GM23338 (cell line): ENCODE measurements at regions not wholly inside any gene's neighbourhood (a gene's known extent, or its start where the extent isn't known, plus 50 kb on each side); places are given as distances from the start of the nearest gene placed in this dataset.

Experiments
- ATAC-seq: fragments of 200-7000 bp; cut with Tn5 transposase; 3 replicates; pipeline ENCODE4 v1.9.1; 2020
- DNase-seq: peaks from one replicate; pipeline ENCODE4 v3.0.0-alpha.2; 2015; ENCODE audit warnings: low spot score
- H2AFZ ChIP-seq: fragments of 200-600 bp; sonication (generic); 2 replicates; pipeline ENCODE4 v1.8.0; 2016; ENCODE audit warnings: antibody characterized with exemption, mild to moderate bottlenecking, moderate library complexity
- H3F3A ChIP-seq: fragments of 200-600 bp; sonication (generic); replicated peaks from 2 replicates; pipeline ENCODE4 v1.8.0; 2017; ENCODE audit warnings: antibody characterized with exemption, mixed run types, low read depth
- H3K27ac ChIP-seq: fragments of 200-600 bp; sonication (generic); 2 replicates; pipeline ENCODE4 v1.6.1; 2016; ENCODE audit warnings: low read depth
- H3K27me3 ChIP-seq: fragments of 200-600 bp; sonication (generic); 2 replicates; pipeline ENCODE4 v1.8.0; 2016; ENCODE audit warnings: mild to moderate bottlenecking, mixed run types, moderate library complexity; ENCODE audit not compliant: insufficient read depth
- H3K36me3 ChIP-seq: fragments of 200-600 bp; sonication (generic); 2 replicates; pipeline ENCODE4 v1.8.0; 2016; ENCODE audit warnings: mild to moderate bottlenecking; ENCODE audit not compliant: insufficient read depth
- H3K4me1 ChIP-seq: fragments of 200-600 bp; sonication (generic); 2 replicates; pipeline ENCODE4 v1.8.0; 2016; ENCODE audit warnings: mild to moderate bottlenecking, moderate library complexity; ENCODE audit not compliant: insufficient read depth
- H3K4me2 ChIP-seq: fragments of 200-600 bp; sonication (generic); 2 replicates; pipeline ENCODE4 v1.7.1; 2017; ENCODE audit warnings: mixed run types
- H3K4me3 ChIP-seq: fragments of 200-600 bp; sonication (generic); 2 replicates; pipeline ENCODE4 v1.6.1; 2016; ENCODE audit warnings: mixed run types
- H3K79me2 ChIP-seq: fragments of 200-600 bp; sonication (generic); replicated peaks from 2 replicates; pipeline ENCODE4 v1.8.0; 2017; ENCODE audit warnings: mild to moderate bottlenecking; ENCODE audit not compliant: insufficient read depth
- H3K9me2 ChIP-seq: fragments of 200-600 bp; sonication (generic); 2 replicates; pipeline ENCODE4 v1.8.0; 2017; ENCODE audit not compliant: insufficient read depth
- H4K20me1 ChIP-seq: fragments of 200-600 bp; sonication (generic); replicated peaks from 2 replicates; pipeline ENCODE4 v1.8.0; 2017; ENCODE audit warnings: mild to moderate bottlenecking; ENCODE audit not compliant: insufficient read depth
- H3K27ac Mint-ChIP-seq: 2 replicates; pipeline ENCODE4 v1.8.0; 2020; ENCODE audit warnings: inconsistent platforms, mild to moderate bottlenecking, moderate library complexity, mixed read lengths
- H3K27me3 Mint-ChIP-seq: 3 replicates; pipeline ENCODE4 v1.8.0; 2022; ENCODE audit warnings: low read depth, mild to moderate bottlenecking, moderate library complexity, mixed read lengths, inconsistent platforms; ENCODE audit not compliant: insufficient read depth, poor library complexity
- H3K36me3 Mint-ChIP-seq: 3 replicates; pipeline ENCODE4 v1.8.0; 2021; ENCODE audit warnings: low read depth, mild to moderate bottlenecking, inconsistent platforms, moderate library complexity, mixed read lengths
- H3K4me1 Mint-ChIP-seq: 3 replicates; pipeline ENCODE4 v1.8.0; 2020; ENCODE audit warnings: mild to moderate bottlenecking, inconsistent platforms, mixed read lengths
- H3K4me3 Mint-ChIP-seq: 3 replicates; pipeline ENCODE4 v1.8.0; 2021; ENCODE audit warnings: moderate library complexity, mild to moderate bottlenecking, inconsistent platforms, mixed read lengths
- H3K9me3 Mint-ChIP-seq: 3 replicates; pipeline ENCODE4 v1.8.0; 2020; ENCODE audit warnings: moderate library complexity, mild to moderate bottlenecking, inconsistent platforms, mixed read lengths
- CREB1 ChIP-seq: fragments of 250-450 bp; sonication (Bioruptor Pico); IDR thresholded peaks from 2 replicates; pipeline ENCODE4 v1.5.0; 2020; ENCODE audit warnings: low read depth, mild to moderate bottlenecking, moderate library complexity
- EZH2 ChIP-seq: fragments of 200-600 bp; sonication (generic); IDR thresholded peaks from one replicate; pipeline ENCODE4 v1.8.0; 2017; ENCODE audit warnings: antibody characterized with exemption, mild to moderate bottlenecking, low read depth; ENCODE audit not compliant: unreplicated experiment
- JUNB ChIP-seq: IDR thresholded peaks from one replicate; pipeline ENCODE4 v1.6.1; 2016; ENCODE audit warnings: antibody characterized with exemption; ENCODE audit not compliant: unreplicated experiment
- NANOG ChIP-seq: IDR thresholded peaks from 2 replicates; pipeline ENCODE4 v1.6.1; 2016; ENCODE audit warnings: antibody characterized with exemption, borderline replicate concordance
- POLR2AphosphoS5 ChIP-seq: IDR thresholded peaks from 2 replicates; pipeline ENCODE4 v1.6.1; 2016; ENCODE audit warnings: antibody characterized with exemption, low read depth
- REST ChIP-seq: IDR thresholded peaks from one replicate; pipeline ENCODE4 v1.6.1; 2018; ENCODE audit warnings: antibody characterized with exemption; ENCODE audit not compliant: unreplicated experiment
- ZNF331 ChIP-seq: fragments of 250-450 bp; sonication (Bioruptor Pico); IDR thresholded peaks from 2 replicates; pipeline ENCODE4 v1.5.0; 2020; ENCODE audit warnings: low read depth, mild to moderate bottlenecking, moderate library complexity
- ZNF462 ChIP-seq: fragments of 250-450 bp; sonication (Bioruptor Pico); IDR thresholded peaks from 2 replicates; pipeline ENCODE4 v1.5.0; 2020; ENCODE audit warnings: mild to moderate bottlenecking, moderate library complexity
- TF ChIP-seq, protein P1 (sequence below): IDR thresholded peaks from 2 replicates; pipeline ENCODE4 v1.6.1; 2016; ENCODE audit warnings: antibody characterized with exemption

DNA sequence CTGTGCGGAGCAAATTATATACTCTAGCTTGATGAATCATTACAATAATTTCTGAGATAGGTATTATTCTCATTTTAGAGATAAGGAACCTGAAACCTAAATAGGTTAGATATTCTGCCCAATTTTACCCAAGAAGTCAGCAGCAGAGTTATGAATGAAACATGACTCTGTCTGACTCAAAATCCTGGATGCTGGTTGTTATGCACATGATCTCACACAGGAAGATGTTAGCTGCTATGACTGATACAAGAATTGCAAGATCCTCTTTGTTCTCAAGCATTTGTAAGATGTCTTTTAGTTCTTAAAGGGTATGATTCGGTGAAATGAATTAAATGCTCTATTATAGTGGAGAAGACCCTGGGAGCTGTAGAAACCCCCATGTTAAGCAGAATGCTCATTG, 447.8 kb downstream of the KIF2B start (continued):
- TF ChIP-seq ZNF462 (CRISPR knock-in tag), result no peak
- TF ChIP-seq NANOG, result no peak
- no peak for TF ChIP-seq ZNF331 (CRISPR knock-in tag)
- no peak for TF ChIP-seq EZH2
- no peak for TF ChIP-seq REST
- no peak for TF ChIP-seq POLR2AphosphoS5
- no peak for TF ChIP-seq JUNB

GRCh38 chr17:54277868-54278267, 455.1 kb downstream of the KIF2B start:
- Histone ChIP-seq H2AFZ (no peak overlapping the region), H3K27ac (no peak overlapping the region), H3F3A (no peaks in the 10 kb centered on the region), H3K4me2 (no peak overlapping the region), H3K36me3 (no peaks in the 10 kb centered on the region), H4K20me1 (no peaks in the 10 kb centered on the region), H3K9me2 (peaks cover 12% of the 10 kb centered on the region), H3K4me3 (no peak overlapping the region), H3K27me3 (no peaks in the 10 kb centered on the region), H3K4me1 (peaks cover 13% of the 10 kb centered on the region; the same call in 1 of the 2 replicates), H3K79me2 (no peaks in the 10 kb centered on the region)
- Mint-ChIP-seq H3K36me3 (no peaks in the 10 kb centered on the region), H3K4me1 (peaks cover 17% of the 10 kb centered on the region), H3K27me3 (no peaks in the 10 kb centered on the region), H3K4me3 (no peak overlapping the region), H3K27ac (no peak overlapping the region), H3K9me3 (no peaks in the 10 kb centered on the region; the same call in 2 of the 3 replicates)
- ATAC-seq (no peak), DNase-seq (no peak)
- no peak for TF ChIP-seq EZH2
- no peak for TF ChIP-seq CREB1 (CRISPR knock-in tag)
- TF ChIP-seq, protein P1, sequence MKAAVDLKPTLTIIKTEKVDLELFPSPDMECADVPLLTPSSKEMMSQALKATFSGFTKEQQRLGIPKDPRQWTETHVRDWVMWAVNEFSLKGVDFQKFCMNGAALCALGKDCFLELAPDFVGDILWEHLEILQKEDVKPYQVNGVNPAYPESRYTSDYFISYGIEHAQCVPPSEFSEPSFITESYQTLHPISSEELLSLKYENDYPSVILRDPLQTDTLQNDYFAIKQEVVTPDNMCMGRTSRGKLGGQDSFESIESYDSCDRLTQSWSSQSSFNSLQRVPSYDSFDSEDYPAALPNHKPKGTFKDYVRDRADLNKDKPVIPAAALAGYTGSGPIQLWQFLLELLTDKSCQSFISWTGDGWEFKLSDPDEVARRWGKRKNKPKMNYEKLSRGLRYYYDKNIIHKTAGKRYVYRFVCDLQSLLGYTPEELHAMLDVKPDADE, result no peak
- no peak for TF ChIP-seq JUNB
